GM19351 (cell line): ENCODE measurements at regions not wholly inside any gene's neighbourhood (a gene's known extent, or its start where the extent isn't known, plus 50 kb on each side); places are given as distances from the start of the nearest gene placed in this dataset.
"Not testable (repeated sequence)": the region's sequence is repeated elsewhere in the genome, so short reads cannot be mapped to it uniquely, and the experiment has no call there.

Experiments
- ATAC-seq: cut with Tn5 transposase; IDR thresholded peaks from one replicate; pipeline ENCODE4 v1.9.1; 2021; ENCODE audit warnings: mild to moderate bottlenecking, moderate library complexity; ENCODE audit not compliant: unreplicated experiment

DNA sequence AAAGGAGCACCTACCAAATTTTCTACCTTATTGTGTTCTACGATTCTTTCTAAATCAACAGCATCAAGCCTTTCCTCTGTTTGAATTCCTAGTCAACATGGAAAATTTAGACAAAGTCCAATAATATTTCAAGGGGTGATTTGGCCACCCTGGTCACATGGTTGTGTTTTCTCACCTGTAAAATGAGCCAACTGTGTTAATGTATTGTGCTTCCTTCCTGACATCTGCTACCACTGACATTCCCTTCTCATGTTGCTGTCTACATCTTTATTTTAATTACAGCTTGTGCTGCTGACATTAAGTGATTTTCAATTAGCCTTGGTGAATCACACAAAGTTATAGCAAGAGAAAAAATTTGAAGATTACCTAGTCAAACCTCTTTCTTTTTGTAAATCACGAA is 83.0 kb upstream of the NPSR1 start:
- ATAC-seq = no peak

DNA sequence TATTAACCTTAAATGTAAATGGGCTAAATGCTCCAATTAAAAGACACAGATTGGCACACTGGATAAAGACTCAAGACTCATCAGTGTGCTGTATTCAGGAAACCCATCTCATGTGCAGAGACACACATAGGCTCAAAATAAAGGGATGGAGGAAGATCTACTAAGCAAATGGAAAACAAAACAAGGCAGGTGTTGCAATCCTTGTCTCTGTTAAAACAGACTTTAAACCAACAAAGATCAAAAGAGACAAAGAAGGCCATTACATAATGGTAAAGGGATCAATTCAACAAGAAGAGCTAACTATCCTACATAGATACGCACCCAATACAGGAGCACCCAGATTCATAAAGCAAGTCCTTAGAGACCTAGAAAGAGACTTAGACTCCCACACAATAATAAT is 80.1 kb upstream of the NPSR1 start:
- not testable (repeated sequence) for ATAC-seq

DNA sequence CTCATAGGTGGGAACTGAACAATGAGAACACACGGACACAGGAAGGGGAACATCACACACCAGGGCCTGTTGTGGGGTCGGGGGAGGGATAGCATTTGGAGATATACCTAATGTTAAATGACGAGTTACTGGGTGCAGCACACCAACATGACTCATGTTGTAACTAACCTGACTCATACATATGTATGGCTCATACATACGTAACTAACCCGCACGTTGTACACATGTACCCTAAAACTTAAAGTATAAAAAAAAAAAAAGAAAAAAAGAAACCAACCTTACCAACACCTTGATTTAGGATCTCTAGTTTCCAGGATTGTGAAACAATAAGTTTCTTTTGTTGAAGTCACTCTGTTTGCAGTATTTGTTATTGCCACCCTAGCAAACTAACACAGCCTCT is 76.3 kb upstream of the NPSR1 start:
- ATAC-seq = not testable (repeated sequence)

DNA sequence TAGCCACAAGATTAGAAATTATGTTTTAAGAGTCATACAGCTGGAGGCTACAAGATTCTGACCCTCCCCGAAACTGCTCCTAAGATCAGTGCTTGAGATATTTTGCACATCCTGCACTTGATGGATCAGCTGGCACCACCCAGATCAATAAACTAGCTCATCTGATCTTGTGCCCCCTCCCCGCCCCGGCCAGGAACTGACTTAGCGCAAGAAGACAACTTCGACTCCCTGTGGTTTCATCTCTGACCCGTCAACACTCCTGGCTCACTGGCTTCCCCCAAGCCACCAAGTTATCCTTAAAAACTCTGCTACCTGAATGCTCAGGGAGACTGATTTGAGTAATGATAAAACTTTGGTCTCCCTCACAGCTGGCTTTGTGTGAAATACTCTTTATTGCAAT is 73.5 kb upstream of the NPSR1 start:
- ATAC-seq = no peak

DNA sequence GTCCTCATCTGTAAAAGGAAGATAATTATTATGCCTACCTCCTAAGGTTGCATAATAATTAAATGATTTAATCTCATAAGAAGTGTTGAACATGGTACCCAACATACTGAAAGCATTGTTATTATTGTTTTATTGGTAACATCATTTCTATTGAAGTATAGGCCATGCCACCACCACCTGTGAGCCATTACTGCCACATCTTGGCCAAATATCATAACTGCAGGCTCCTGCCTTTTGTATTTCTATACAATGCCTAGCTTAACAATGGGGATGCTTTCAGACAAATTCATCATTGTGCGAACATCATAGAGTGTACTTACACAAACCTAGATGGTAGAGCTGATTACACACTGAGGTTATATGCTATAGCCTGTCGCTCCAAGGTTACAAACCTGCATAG is 61.1 kb upstream of the NPSR1 start:
- ATAC-seq = no peak

DNA sequence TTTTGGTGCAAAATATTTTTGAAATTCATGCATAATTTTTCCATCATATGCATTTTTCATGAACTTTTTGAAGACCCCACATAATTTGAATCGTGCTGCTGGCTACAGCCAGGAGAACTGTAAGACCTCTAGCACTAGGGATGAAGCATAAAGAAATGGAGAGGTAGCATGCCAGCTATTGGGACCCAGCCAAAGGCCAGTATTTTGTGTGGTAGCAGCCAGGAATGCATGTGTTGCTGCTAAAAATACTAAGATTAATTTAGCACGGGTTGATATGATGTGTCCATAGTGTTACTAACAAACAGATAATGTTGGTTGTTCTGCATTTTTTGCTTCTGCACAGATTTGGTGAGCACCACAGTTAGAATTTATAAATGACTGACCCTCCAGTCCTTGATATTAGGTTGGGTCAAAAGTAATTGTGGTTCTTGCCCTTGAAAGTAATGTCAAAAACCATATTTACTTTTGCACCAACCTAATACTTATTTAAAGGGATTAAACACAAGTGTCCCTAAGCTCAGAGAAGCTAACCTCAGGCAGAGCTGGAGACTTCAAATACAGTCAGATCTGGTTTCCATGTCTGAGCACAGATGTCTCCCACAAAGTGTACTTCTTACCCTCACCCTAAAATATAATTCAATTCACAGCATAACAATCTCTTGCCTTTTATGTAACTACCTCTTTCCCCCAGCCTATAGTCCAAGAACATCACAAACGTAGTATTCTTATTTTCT is 54.1 kb upstream of the NPSR1 start:
- no peak for ATAC-seq
